ENCODE measurements at regions not wholly inside any gene's neighbourhood (a gene's known extent, or its start where the extent isn't known, plus 50 kb on each side); places are given as distances from the start of the nearest gene placed in this dataset.

GRCh38 chr12:114827461-114827860, 143.5 kb upstream of the TBX3 start:
- Mint-ChIP-seq H3K4me3 (no peak overlapping the region), H3K9me3 (peaks cover 0 to 2% (median 0%) of the 10 kb centered on the region in 7 donors), H3K27ac (no peak overlapping the region), H3K27me3 (ENCODE audit: low read depth in 3 of 3) (peaks cover 2 to 17% (median 13%) of the 10 kb centered on the region in 3 donors), H3K36me3 (no peaks in the 10 kb centered on the region), H3K4me1 (no peaks in the 10 kb centered on the region)
- Histone ChIP-seq H2AFZ (ENCODE audit: insufficient read depth, low read depth, low read length, poor library complexity, severe bottlenecking) (no peak overlapping the region), H3K4me1 (ENCODE audit: control insufficient read depth in 1 of 2, insufficient read depth in 2 of 2, low read length in 2 of 2) (no peaks in the 10 kb centered on the region), H3K4me3 (replicated peaks in 1 of 3; ENCODE audit: low read depth in 2 of 3, low read length in 3 of 3) (no peak overlapping the region), H3K36me3 (replicated peaks in 1 of 2; ENCODE audit: control insufficient read depth in 1 of 2, insufficient read depth in 2 of 2, low read length in 2 of 2) (no peaks in the 10 kb centered on the region), H3K9ac (ENCODE audit: insufficient read depth, low read length, poor library complexity, severe bottlenecking) (no peak overlapping the region), H4K20me1 (ENCODE audit: insufficient read depth, low read length) (no peaks in the 10 kb centered on the region), H3K79me2 (ENCODE audit: insufficient read depth, low read length) (no peaks in the 10 kb centered on the region), H3K27me3 (ENCODE audit: control insufficient read depth in 2 of 2, insufficient read depth in 2 of 2, low read length in 2 of 2) (peaks cover 0 to 7% of the 10 kb centered on the region in 2 donors), H3K4me2 (replicated peaks; ENCODE audit: extremely low read depth, low read length, poor library complexity, severe bottlenecking) (no peak overlapping the region), H3K9me3 (replicated peaks in 1 of 2; ENCODE audit: control insufficient read depth in 1 of 2, insufficient read depth in 1 of 2, low read length in 2 of 2) (no peaks in the 10 kb centered on the region), H3K27ac (ENCODE audit: low read depth in 1 of 2, low read length in 2 of 2) (no peak overlapping the region)
- TF ChIP-seq, protein P1, sequence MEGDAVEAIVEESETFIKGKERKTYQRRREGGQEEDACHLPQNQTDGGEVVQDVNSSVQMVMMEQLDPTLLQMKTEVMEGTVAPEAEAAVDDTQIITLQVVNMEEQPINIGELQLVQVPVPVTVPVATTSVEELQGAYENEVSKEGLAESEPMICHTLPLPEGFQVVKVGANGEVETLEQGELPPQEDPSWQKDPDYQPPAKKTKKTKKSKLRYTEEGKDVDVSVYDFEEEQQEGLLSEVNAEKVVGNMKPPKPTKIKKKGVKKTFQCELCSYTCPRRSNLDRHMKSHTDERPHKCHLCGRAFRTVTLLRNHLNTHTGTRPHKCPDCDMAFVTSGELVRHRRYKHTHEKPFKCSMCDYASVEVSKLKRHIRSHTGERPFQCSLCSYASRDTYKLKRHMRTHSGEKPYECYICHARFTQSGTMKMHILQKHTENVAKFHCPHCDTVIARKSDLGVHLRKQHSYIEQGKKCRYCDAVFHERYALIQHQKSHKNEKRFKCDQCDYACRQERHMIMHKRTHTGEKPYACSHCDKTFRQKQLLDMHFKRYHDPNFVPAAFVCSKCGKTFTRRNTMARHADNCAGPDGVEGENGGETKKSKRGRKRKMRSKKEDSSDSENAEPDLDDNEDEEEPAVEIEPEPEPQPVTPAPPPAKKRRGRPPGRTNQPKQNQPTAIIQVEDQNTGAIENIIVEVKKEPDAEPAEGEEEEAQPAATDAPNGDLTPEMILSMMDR (IDR thresholded peaks at IDR 0.05) = no peak
- WGBS (ENCODE audit: insufficient coverage) = 95% methylated on average over 7 of the region's 7 CpGs
- intact Hi-C loops (cut with micrococcal nuclease) = no loop called here
- DNase-seq = no peak

DNA sequence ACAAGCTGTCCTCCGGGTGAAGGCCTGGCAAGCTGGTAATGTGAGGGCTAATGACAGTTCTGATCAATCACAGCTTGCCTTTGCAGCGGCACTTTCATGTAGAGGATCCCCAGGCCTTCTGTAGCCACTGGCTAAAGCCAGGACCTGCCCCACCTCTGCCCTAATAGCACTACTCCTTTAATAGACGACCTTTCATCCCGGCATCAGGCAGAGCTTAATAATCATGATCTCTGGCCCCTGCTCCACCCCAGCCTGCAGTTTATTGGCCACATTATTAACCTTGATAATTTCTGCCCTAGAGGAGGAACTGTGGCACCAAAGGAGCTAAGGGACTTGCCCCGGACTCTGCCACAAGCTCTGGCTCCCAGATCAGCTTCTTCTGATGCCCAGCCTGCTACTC, 142.3 kb upstream of the TBX3 start:
- Mint-ChIP-seq H3K36me3 (no peaks in the 10 kb centered on the region), H3K4me1 (no peaks in the 10 kb centered on the region), H3K27me3 (ENCODE audit: low read depth in 3 of 3) (peaks cover 5 to 23% (median 15%) of the 10 kb centered on the region in 3 donors), H3K27ac (no peak overlapping the region), H3K9me3 (peaks cover 0 to 2% (median 0%) of the 10 kb centered on the region in 7 donors), H3K4me3 (no peak overlapping the region)
- no peak for DNase-seq
- Histone ChIP-seq H3K9me3 (replicated peaks in 1 of 2; ENCODE audit: control insufficient read depth in 1 of 2, insufficient read depth in 1 of 2, low read length in 2 of 2) (no peaks in the 10 kb centered on the region), H3K4me3 (replicated peaks in 1 of 3; ENCODE audit: low read depth in 2 of 3, low read length in 3 of 3) (no peak overlapping the region), H2AFZ (ENCODE audit: insufficient read depth, low read depth, low read length, poor library complexity, severe bottlenecking) (no peak overlapping the region), H3K27ac (ENCODE audit: low read depth in 1 of 2, low read length in 2 of 2) (no peak overlapping the region), H3K4me1 (ENCODE audit: control insufficient read depth in 1 of 2, insufficient read depth in 2 of 2, low read length in 2 of 2) (no peaks in the 10 kb centered on the region), H3K36me3 (replicated peaks in 1 of 2; ENCODE audit: control insufficient read depth in 1 of 2, insufficient read depth in 2 of 2, low read length in 2 of 2) (no peaks in the 10 kb centered on the region), H3K27me3 (ENCODE audit: control insufficient read depth in 2 of 2, insufficient read depth in 2 of 2, low read length in 2 of 2) (peaks cover 0 to 7% of the 10 kb centered on the region in 2 donors), H3K79me2 (ENCODE audit: insufficient read depth, low read length) (no peaks in the 10 kb centered on the region), H3K9ac (ENCODE audit: insufficient read depth, low read length, poor library complexity, severe bottlenecking) (no peak overlapping the region), H3K4me2 (replicated peaks; ENCODE audit: extremely low read depth, low read length, poor library complexity, severe bottlenecking) (no peak overlapping the region), H4K20me1 (ENCODE audit: insufficient read depth, low read length) (no peaks in the 10 kb centered on the region)
- intact Hi-C loops (cut with micrococcal nuclease) = no loop called here
- TF ChIP-seq, protein P1 (IDR thresholded peaks at IDR 0.05) = no peak
- WGBS (ENCODE audit: insufficient coverage) = 75% methylated on average over 4 of the region's 5 CpGs
